Rectal smooth muscle tissue (tissue), 1 donor: ENCODE measurements at regions not wholly inside any gene's neighbourhood (a gene's known extent, or its start where the extent isn't known, plus 50 kb on each side); places are given as distances from the start of the nearest gene placed in this dataset.

Experiments
- H3K27ac ChIP-seq: one replicate; pipeline ENCODE4 v1.7.0; 2013; ENCODE audit warnings: low read depth, low read length, inconsistent platforms
- H3K27me3 ChIP-seq: one replicate; pipeline ENCODE4 v1.7.0; 2013; ENCODE audit warnings: low read length; ENCODE audit not compliant: control insufficient read depth, insufficient read depth
- H3K36me3 ChIP-seq: one replicate; pipeline ENCODE4 v1.7.0; 2013; ENCODE audit warnings: low read length; ENCODE audit not compliant: control insufficient read depth, insufficient read depth
- H3K4me1 ChIP-seq: one replicate; pipeline ENCODE4 v1.7.0; 2013; ENCODE audit warnings: low read length; ENCODE audit not compliant: control insufficient read depth, insufficient read depth
- H3K4me3 ChIP-seq: one replicate; pipeline ENCODE4 v1.7.0; 2013; ENCODE audit warnings: low read length
- H3K9ac ChIP-seq: one replicate; pipeline ENCODE4 v1.7.0; 2013; ENCODE audit warnings: low read length

GRCh38 chr1:101290922-101291561 lies 54.2 kb downstream of the S1PR1 start:
- Histone ChIP-seq H3K27ac (no peak overlapping the region), H3K4me3 (no peak overlapping the region), H3K36me3 (no peaks in the 10 kb centered on the region), H3K9ac (no peak overlapping the region), H3K27me3 (no peaks in the 10 kb centered on the region), H3K4me1 (no peaks in the 10 kb centered on the region)

- no peaks in the 10 kb centered on the region for H3K4me1 ChIP-seq
- no peak overlapping the region for H3K9ac ChIP-seq
- H3K27me3 ChIP-seq: no peaks in the 10 kb centered on the region
- H3K36me3 ChIP-seq: no peaks in the 10 kb centered on the region
- no peak overlapping the region for H3K4me3 ChIP-seq
- H3K27ac ChIP-seq: no peak overlapping the region
These were observed 55.0 kb downstream of the S1PR1 start for GRCh38 chr1:101291562-101292380.

GRCh38 chr1:101293461-101294051 lies 56.7 kb downstream of the S1PR1 start:
- no peaks in the 10 kb centered on the region for H3K4me1 ChIP-seq
- H3K9ac ChIP-seq: no peak overlapping the region
- no peak overlapping the region for H3K4me3 ChIP-seq
- no peaks in the 10 kb centered on the region for H3K27me3 ChIP-seq
- H3K27ac ChIP-seq: no peak overlapping the region
- H3K36me3 ChIP-seq: no peaks in the 10 kb centered on the region

DNA sequence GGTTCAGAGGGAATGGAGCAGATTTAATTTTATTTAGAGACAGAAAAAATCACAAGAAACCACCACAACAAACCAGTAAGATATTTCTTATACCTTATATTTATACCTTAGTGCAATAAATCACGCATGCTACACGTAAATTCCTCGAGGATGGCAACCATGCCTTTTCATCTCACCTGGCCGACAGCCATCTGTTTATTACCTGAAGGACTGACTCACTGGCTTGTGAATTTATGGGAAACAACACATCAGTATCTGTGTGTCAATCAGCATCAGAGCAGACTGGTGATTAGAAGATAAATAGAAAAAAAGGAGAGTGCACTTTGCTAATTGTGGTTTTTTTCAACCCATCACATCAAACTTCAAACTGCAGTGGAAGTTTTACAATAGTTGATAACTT lies 58.4 kb downstream of the S1PR1 start:
- Histone ChIP-seq H3K9ac (no peak overlapping the region), H3K4me3 (no peak overlapping the region), H3K36me3 (no peaks in the 10 kb centered on the region), H3K27ac (no peak overlapping the region), H3K4me1 (no peaks in the 10 kb centered on the region), H3K27me3 (no peaks in the 10 kb centered on the region)

GRCh38 chr1:101298663-101299062 lies 61.8 kb downstream of the S1PR1 start:
- Histone ChIP-seq H3K4me3 (no peak overlapping the region), H3K36me3 (no peaks in the 10 kb centered on the region), H3K27me3 (no peaks in the 10 kb centered on the region), H3K9ac (no peak overlapping the region), H3K4me1 (no peaks in the 10 kb centered on the region), H3K27ac (no peak overlapping the region)

DNA sequence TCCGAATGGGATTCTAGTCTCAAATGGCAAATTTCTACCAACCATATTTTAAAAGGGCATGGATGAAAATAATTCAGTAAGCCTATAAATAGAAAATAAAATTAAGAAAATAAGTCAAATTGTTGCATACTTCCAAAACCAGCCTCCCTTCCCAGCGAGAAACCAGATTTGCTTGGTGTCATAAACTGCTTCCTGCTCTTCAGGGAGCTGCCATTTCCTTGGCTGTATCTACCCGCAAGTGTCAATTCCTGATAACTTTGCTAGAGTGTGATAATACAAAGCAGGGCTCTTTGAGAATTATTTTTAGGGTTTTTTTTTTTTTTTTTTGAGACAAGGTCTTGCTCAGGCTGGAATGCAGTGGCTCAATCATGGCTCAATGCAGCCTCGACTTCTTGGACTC lies 62.3 kb downstream of the S1PR1 start:
- H3K4me1 ChIP-seq: no peaks in the 10 kb centered on the region
- no peak overlapping the region for H3K27ac ChIP-seq
- no peak overlapping the region for H3K9ac ChIP-seq
- H3K36me3 ChIP-seq: no peaks in the 10 kb centered on the region
- H3K4me3 ChIP-seq: no peak overlapping the region
- H3K27me3 ChIP-seq: no peaks in the 10 kb centered on the region

DNA sequence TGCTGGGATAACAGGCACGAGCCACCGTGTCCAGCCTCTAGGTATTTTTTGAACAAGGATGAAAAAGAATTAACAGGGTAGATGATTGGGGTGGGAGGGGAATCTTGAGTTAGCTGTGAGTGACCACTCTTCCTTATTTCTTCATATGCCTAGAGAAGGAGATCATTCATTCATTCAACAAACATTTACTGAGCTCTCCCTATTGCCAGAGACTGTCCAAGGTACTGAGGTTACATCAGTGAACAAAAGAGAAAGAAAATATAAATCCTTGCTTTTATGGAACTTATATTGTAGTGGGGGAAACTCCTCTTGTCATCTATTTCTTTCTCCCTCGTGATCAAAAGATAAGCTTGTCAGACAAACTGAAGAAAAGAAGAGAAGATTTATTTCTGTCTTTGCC lies 62.9 kb downstream of the S1PR1 start:
- no peak overlapping the region for H3K27ac ChIP-seq
- H3K27me3 ChIP-seq: no peaks in the 10 kb centered on the region
- no peak overlapping the region for H3K9ac ChIP-seq
- no peak overlapping the region for H3K4me3 ChIP-seq
- H3K36me3 ChIP-seq: no peaks in the 10 kb centered on the region
- H3K4me1 ChIP-seq: no peaks in the 10 kb centered on the region

GRCh38 chr1:101300916-101301315 lies 64.1 kb downstream of the S1PR1 start:
- H3K4me1 ChIP-seq: no peaks in the 10 kb centered on the region
- H3K27ac ChIP-seq: no peak overlapping the region

DNA sequence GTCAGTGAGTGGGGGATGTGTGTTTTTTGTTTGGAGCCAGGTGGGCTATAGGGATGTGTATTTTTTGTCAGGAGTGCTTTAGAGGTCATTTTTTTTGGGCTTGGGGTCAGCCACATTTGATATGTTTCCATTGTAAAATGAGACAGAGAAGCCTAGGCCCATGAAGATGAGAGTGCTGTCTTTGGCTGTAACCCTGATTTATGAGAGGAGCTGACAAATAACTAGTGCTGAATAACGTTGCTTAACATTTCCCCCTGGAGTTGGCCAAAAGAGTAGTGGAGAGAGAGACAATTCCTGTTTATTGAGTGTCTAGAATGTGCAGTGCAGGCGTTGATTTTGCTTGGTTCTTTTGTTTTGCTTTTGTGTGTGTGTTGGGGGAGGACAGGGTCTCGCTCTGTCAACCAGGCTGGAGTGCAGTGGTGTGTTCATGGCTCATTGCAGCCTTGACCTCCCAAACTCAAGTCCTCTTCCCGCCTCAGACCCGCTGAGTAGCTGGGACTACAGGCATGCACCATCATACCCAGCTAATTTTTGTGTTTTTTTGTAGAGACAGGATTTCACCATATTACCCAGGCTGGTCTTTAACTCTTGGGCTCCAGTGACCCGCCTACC lies 64.7 kb downstream of the S1PR1 start:
- Histone ChIP-seq H3K4me1 (no peaks in the 10 kb centered on the region), H3K4me3 (no peak overlapping the region), H3K27ac (no peak overlapping the region), H3K27me3 (no peaks in the 10 kb centered on the region), H3K36me3 (no peaks in the 10 kb centered on the region), H3K9ac (no peak overlapping the region)

More at GRCh38 chr1:101300916-101301315, 64.1 kb downstream of the S1PR1 start:
- Histone ChIP-seq H3K4me3 (no peak overlapping the region), H3K9ac (no peak overlapping the region), H3K27me3 (no peaks in the 10 kb centered on the region), H3K36me3 (no peaks in the 10 kb centered on the region)

DNA sequence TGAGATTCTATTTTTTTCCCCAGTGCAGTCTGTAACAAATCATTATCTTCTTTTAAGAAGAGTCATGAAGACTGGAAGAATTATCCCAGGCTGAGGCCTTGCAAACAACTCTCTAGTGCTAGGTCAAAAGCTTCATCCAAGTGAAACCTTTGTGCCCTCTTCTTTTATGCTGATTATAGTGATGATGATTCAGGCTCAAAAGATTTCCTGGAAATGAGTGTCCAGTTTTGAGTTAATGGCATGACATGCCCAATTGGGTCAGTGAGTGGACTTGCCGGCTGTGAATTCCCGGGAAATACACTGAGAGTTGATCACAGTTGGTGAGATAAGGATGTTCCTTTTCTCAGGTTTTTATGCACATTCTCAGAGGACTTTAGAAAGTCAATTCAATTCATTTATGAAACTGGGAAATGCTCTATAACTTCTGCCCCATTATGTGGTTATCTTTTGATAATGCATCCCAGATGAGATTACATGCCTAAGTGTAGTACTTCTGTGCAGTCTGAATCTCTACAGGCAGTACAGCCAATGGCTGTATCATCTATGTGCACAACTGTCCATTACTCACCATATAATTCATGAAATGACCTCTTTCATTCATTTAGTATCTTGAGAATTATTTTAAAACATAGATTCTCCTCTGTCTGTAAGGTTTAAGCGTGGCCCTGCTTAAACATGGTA lies 66.2 kb downstream of the S1PR1 start:
- Histone ChIP-seq H3K27me3 (no peaks in the 10 kb centered on the region), H3K4me1 (no peaks in the 10 kb centered on the region), H3K4me3 (no peak overlapping the region), H3K36me3 (no peaks in the 10 kb centered on the region), H3K27ac (no peak overlapping the region), H3K9ac (no peak overlapping the region)

DNA sequence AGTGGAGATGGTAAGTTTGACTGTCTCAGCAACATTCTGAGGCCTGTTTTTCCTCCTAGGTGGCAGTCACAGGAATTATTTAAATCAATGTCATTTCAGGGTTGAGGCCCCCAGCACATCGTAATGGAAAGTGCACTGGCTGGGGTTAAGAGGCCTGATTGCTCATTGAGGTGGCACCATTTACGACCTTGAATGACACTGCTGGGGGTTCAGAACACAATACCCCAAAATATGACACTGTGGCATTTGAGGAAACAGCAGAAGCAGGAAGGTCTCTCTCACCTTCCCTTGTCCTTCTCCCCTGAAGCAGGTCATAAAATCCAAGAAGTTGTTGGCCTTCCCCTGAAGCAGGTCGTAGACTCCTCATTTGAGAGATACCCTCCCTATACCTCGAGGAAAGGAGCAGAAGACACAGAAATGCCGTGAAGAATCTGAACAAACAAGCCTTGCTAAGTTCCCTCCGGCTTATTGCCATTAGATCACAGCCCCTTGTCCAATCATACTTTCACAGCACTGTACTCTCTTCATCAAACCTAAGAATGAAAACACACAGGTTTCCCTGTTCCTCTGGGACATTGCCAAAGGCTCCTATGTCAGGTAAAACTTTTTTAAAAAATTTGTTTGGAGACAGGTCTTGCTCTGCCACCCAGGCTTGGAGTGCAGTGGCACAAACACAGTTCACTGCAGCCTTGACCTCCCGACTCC lies 71.3 kb downstream of the S1PR1 start:
- H3K27me3 ChIP-seq: no peaks in the 10 kb centered on the region
- peaks cover 4% of the 10 kb centered on the region for H3K4me1 ChIP-seq
- no peaks in the 10 kb centered on the region for H3K36me3 ChIP-seq
- no peak overlapping the region for H3K4me3 ChIP-seq
- H3K27ac ChIP-seq: no peak overlapping the region
- no peak overlapping the region for H3K9ac ChIP-seq
